ENCODE measurements at regions not wholly inside any gene's neighbourhood (a gene's known extent, or its start where the extent isn't known, plus 50 kb on each side); places are given as distances from the start of the nearest gene placed in this dataset.

DNA sequence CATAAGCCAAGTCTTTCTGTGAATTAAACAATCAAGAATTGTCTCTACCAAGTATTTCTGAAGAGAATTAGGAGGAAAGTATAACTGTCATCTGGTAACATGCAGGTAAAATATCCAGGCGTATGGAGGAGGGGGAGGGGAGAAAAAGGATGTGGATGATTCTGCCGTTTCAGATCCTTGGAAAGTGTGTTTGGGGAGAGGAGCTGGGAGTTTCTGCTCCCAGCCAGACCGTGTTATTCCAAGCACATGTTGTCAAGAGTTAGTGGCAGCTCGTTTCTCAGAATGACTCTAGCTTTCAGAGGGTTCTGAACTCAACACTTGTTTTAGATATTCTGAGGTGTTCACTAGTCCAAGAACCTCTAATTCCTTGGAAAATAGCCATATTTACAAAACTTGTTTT, 137.6 kb downstream of the FAM124B start:
- FAIRE-seq (no peak), ATAC-seq (no peak), DNase-seq (ENCODE audit: low read depth, low spot score) (no peak)
- Histone ChIP-seq H3K9ac (ENCODE audit: control insufficient read depth, insufficient read depth, low read length) (no peak overlapping the region), H3K27ac (ENCODE audit: control insufficient read depth, insufficient read depth) (no peak overlapping the region), H3K4me3 (no peak overlapping the region), H3K79me2 (ENCODE audit: control insufficient read depth, insufficient read depth, low read length) (no peaks in the 10 kb centered on the region), H3K4me2 (ENCODE audit: control insufficient read depth, insufficient read depth) (no peak overlapping the region), H3K9me3 (replicated peaks; ENCODE audit: control insufficient read depth, insufficient read depth, low read length) (no peaks in the 10 kb centered on the region), H4K20me1 (ENCODE audit: control insufficient read depth, insufficient read depth) (no peaks in the 10 kb centered on the region), H3K27me3 (replicated peaks in 1 of 2; ENCODE audit: control insufficient read depth in 2 of 2, insufficient read depth in 2 of 2, low read length in 1 of 2) (peaks cover 0 to 2% of the 10 kb centered on the region in 2 experiments; a peak in 1 of 4 replicates), H3K4me1 (ENCODE audit: control insufficient read depth, insufficient read depth, low read length) (no peaks in the 10 kb centered on the region), H2AFZ (ENCODE audit: control insufficient read depth, low read depth, low read length) (no peak overlapping the region), H3K36me3 (ENCODE audit: control insufficient read depth in 2 of 2, insufficient read depth in 2 of 2, low read length in 1 of 2) (no peaks in the 10 kb centered on the region)
- intact Hi-C loops (cut with micrococcal nuclease; ENCODE audit: unreplicated experiment), result no loop called here
- ChIA-PET CTCF (interaction anchor here (2.4 kb wide), 1 partner anchor 18 kb away, joined by 7 read pairs; no protein-coding TSS in a partner anchor), RAD21 (ENCODE audit: unreplicated experiment) (no interaction called here), POLR2A (no interaction called here), SMC1A (ENCODE audit: uncharacterized antibody, unreplicated experiment) (no interaction called here)
- BruUV-seq (replicated peaks), result no TSS peak
- TF ChIP-seq YBX1 (IDR thresholded peaks at IDR 0.05), result no peak
- no peak for TF ChIP-seq TCF7 (IDR thresholded peaks at IDR 0.05; ENCODE audit: borderline replicate concordance)
- no peak for TF ChIP-seq POLR2AphosphoS2 (IDR thresholded peaks at IDR 0.05; ENCODE audit: low read depth, low read length)
- TF ChIP-seq MYB (IDR thresholded peaks at IDR 0.05; ENCODE audit: borderline replicate concordance, low read depth, low read length), result no peak
- no peak for TF ChIP-seq RUNX3 (IDR thresholded peaks at IDR 0.05; ENCODE audit: low read length)
- no peak for TF ChIP-seq SMAD5 (IDR thresholded peaks at IDR 0.05; ENCODE audit: low read depth)
- no peak for TF ChIP-seq SP1 (IDR thresholded peaks at IDR 0.05; ENCODE audit: low read depth, low read length)
- no peak for TF ChIP-seq SIX5 (IDR thresholded peaks at IDR 0.05; ENCODE audit: low read depth, low read length, severe bottlenecking)
- TF ChIP-seq, protein P1, sequence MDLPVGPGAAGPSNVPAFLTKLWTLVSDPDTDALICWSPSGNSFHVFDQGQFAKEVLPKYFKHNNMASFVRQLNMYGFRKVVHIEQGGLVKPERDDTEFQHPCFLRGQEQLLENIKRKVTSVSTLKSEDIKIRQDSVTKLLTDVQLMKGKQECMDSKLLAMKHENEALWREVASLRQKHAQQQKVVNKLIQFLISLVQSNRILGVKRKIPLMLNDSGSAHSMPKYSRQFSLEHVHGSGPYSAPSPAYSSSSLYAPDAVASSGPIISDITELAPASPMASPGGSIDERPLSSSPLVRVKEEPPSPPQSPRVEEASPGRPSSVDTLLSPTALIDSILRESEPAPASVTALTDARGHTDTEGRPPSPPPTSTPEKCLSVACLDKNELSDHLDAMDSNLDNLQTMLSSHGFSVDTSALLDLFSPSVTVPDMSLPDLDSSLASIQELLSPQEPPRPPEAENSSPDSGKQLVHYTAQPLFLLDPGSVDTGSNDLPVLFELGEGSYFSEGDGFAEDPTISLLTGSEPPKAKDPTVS (IDR thresholded peaks at IDR 0.05; ENCODE audit: low read depth, low read length), result no peak
- TF ChIP-seq MTA3 (IDR thresholded peaks at IDR 0.05; ENCODE audit: borderline replicate concordance, low read length), result no peak
- in situ Hi-C loops (cut with MboI), result no loop called here
- WGBS (ENCODE audit: insufficient coverage, insufficient replicate concordance, low lambda C conversion rate, missing lambda C conversion rate), result 21% methylated on average over 4 of the region's 4 CpGs

All from GM12878 (cell line).